Raji (cell line): ENCODE measurements at regions not wholly inside any gene's neighbourhood (a gene's known extent, or its start where the extent isn't known, plus 50 kb on each side); places are given as distances from the start of the nearest gene placed in this dataset.

Source experiments
- POLR2A ChIP-seq: IDR thresholded peaks from 2 replicates; pipeline ENCODE4 v1.6.1; 2011; ENCODE audit warnings: low read depth, low read length, control low read depth; ENCODE audit not compliant: insufficient read depth

GRCh38 chr3:106985721-106986120, 391.5 kb upstream of the CCDC54 start:
- no peak for TF ChIP-seq POLR2A

GRCh38 chr3:107001635-107002034, 375.6 kb upstream of the CCDC54 start:
- no peak for TF ChIP-seq POLR2A

GRCh38 chr3:107008213-107008612, 369.0 kb upstream of the CCDC54 start:
- no peak for TF ChIP-seq POLR2A

GRCh38 chr3:107013641-107014040, 363.6 kb upstream of the CCDC54 start:
- TF ChIP-seq POLR2A: no peak

GRCh38 chr3:107024551-107025026, 352.6 kb upstream of the CCDC54 start:
- TF ChIP-seq POLR2A: no peak

- TF ChIP-seq POLR2A: no peak
These were observed 351.3 kb upstream of the CCDC54 start for GRCh38 chr3:107025961-107026360.

GRCh38 chr3:107028086-107028485, 349.2 kb upstream of the CCDC54 start:
- no peak for TF ChIP-seq POLR2A

GRCh38 chr3:107028626-107029025, 348.6 kb upstream of the CCDC54 start:
- TF ChIP-seq POLR2A: no peak

GRCh38 chr3:107032111-107032510, 345.1 kb upstream of the CCDC54 start:
- TF ChIP-seq POLR2A: no peak

- TF ChIP-seq POLR2A: no peak
These were observed 343.1 kb upstream of the CCDC54 start for GRCh38 chr3:107034142-107034541.

- no peak for TF ChIP-seq POLR2A
These were observed 342.1 kb upstream of the CCDC54 start for GRCh38 chr3:107035176-107035575.

GRCh38 chr3:107044677-107045076, 332.6 kb upstream of the CCDC54 start:
- TF ChIP-seq POLR2A: no peak

- TF ChIP-seq POLR2A: no peak
These were observed 331.4 kb upstream of the CCDC54 start for GRCh38 chr3:107045791-107046190.

- TF ChIP-seq POLR2A: no peak
These were observed 321.9 kb upstream of the CCDC54 start for GRCh38 chr3:107055181-107055942.

- no peak for TF ChIP-seq POLR2A
These were observed 315.8 kb upstream of the CCDC54 start for GRCh38 chr3:107061466-107061865.

GRCh38 chr3:107062310-107062709, 314.9 kb upstream of the CCDC54 start:
- TF ChIP-seq POLR2A: no peak

GRCh38 chr3:107062787-107063186, 314.5 kb upstream of the CCDC54 start:
- no peak for TF ChIP-seq POLR2A
